Osteocyte (in vitro differentiated cells): ENCODE measurements at regions not wholly inside any gene's neighbourhood (a gene's known extent, or its start where the extent isn't known, plus 50 kb on each side); places are given as distances from the start of the nearest gene placed in this dataset.

Source experiments
- DNase-seq: peaks from one replicate; pipeline ENCODE4 v3.0.0; 2021; ENCODE audit warnings: mixed read lengths; ENCODE audit not compliant: unreplicated experiment; ENCODE audit errors: extremely low spot score
- H3K27ac Mint-ChIP-seq: one replicate; pipeline ENCODE4 v1.8.0; 2021; ENCODE audit warnings: mild to moderate bottlenecking, mixed read lengths; ENCODE audit not compliant: unreplicated experiment
- H3K27me3 Mint-ChIP-seq: one replicate; pipeline ENCODE4 v1.8.0; 2021; ENCODE audit warnings: mixed read lengths; ENCODE audit not compliant: unreplicated experiment
- H3K36me3 Mint-ChIP-seq: one replicate; pipeline ENCODE4 v1.8.0; 2021; ENCODE audit warnings: mixed read lengths; ENCODE audit not compliant: unreplicated experiment
- H3K4me1 Mint-ChIP-seq: one replicate; pipeline ENCODE4 v1.8.0; 2021; ENCODE audit warnings: mixed read lengths; ENCODE audit not compliant: unreplicated experiment
- H3K4me3 Mint-ChIP-seq: one replicate; pipeline ENCODE4 v1.8.0; 2021; ENCODE audit warnings: mild to moderate bottlenecking, moderate library complexity, mixed read lengths; ENCODE audit not compliant: unreplicated experiment
- H3K9me3 Mint-ChIP-seq: one replicate; pipeline ENCODE4 v1.8.0; 2021; ENCODE audit warnings: mixed read lengths; ENCODE audit not compliant: unreplicated experiment
- CTCF ChIP-seq: fragments of 200-600 bp; sonication (generic); IDR thresholded peaks from 2 replicates; pipeline ENCODE4 v1.5.0; 2021; ENCODE audit warnings: antibody characterized with exemption, mild to moderate bottlenecking, moderate library complexity

GRCh38 chr22:47606426-47606825, 844.0 kb downstream of the TBC1D22A start:
- no peak for DNase-seq
- Mint-ChIP-seq H3K27me3 (no peaks in the 10 kb centered on the region), H3K27ac (no peak overlapping the region), H3K4me1 (no peaks in the 10 kb centered on the region), H3K4me3 (no peak overlapping the region), H3K9me3 (peaks cover 41% of the 10 kb centered on the region), H3K36me3 (peaks cover 5% of the 10 kb centered on the region)
- no peak for TF ChIP-seq CTCF

GRCh38 chr22:47605886-47606285, 843.4 kb downstream of the TBC1D22A start:
- Mint-ChIP-seq H3K9me3 (peaks cover 44% of the 10 kb centered on the region), H3K4me1 (no peaks in the 10 kb centered on the region), H3K27ac (no peak overlapping the region), H3K36me3 (peaks cover 5% of the 10 kb centered on the region), H3K27me3 (no peaks in the 10 kb centered on the region), H3K4me3 (no peak overlapping the region)
- no peak for TF ChIP-seq CTCF
- no peak for DNase-seq

- no peak overlapping the region for H3K27ac Mint-ChIP-seq
- no peak overlapping the region for H3K4me3 Mint-ChIP-seq
- no peak for TF ChIP-seq CTCF
- peaks cover 5% of the 10 kb centered on the region for H3K36me3 Mint-ChIP-seq
- no peaks in the 10 kb centered on the region for H3K27me3 Mint-ChIP-seq
- H3K4me1 Mint-ChIP-seq = no peaks in the 10 kb centered on the region
- H3K9me3 Mint-ChIP-seq = peaks cover 44% of the 10 kb centered on the region
- peak; percentile 80 for DNase-seq
Observed at GRCh38 chr22:47605441-47605840, 843.0 kb downstream of the TBC1D22A start.

- Mint-ChIP-seq H3K36me3 (peaks cover 5% of the 10 kb centered on the region), H3K27ac (no peak overlapping the region), H3K4me3 (no peak overlapping the region), H3K4me1 (no peaks in the 10 kb centered on the region), H3K27me3 (no peaks in the 10 kb centered on the region), H3K9me3 (peaks cover 44% of the 10 kb centered on the region)
- peak; percentile 38 for DNase-seq
- TF ChIP-seq CTCF = no peak
Observed at GRCh38 chr22:47604563-47604962, 842.1 kb downstream of the TBC1D22A start.

- Mint-ChIP-seq H3K4me1 (no peaks in the 10 kb centered on the region), H3K36me3 (peaks cover 5% of the 10 kb centered on the region), H3K4me3 (no peak overlapping the region), H3K27ac (no peak overlapping the region), H3K27me3 (no peaks in the 10 kb centered on the region), H3K9me3 (peaks cover 41% of the 10 kb centered on the region)
- peak; percentile 64 for DNase-seq
- TF ChIP-seq CTCF = no peak
Observed at GRCh38 chr22:47602732-47603131, 840.3 kb downstream of the TBC1D22A start.
